Mesendoderm (in vitro differentiated cells): ENCODE measurements at regions not wholly inside any gene's neighbourhood (a gene's known extent, or its start where the extent isn't known, plus 50 kb on each side); places are given as distances from the start of the nearest gene placed in this dataset.

Source experiments
- DNase-seq: peaks from one replicate; pipeline ENCODE4 v3.0.0; 2013
- H2AK5ac ChIP-seq: 2 replicates; pipeline ENCODE4 v1.6.1; 2013; ENCODE audit warnings: low read length, inconsistent platforms
- H2BK120ac ChIP-seq: 2 replicates; pipeline ENCODE4 v1.6.1; 2013; ENCODE audit warnings: low read depth, mild to moderate bottlenecking, low read length, moderate library complexity, mixed read lengths
- H2BK15ac ChIP-seq: replicated peaks from 2 replicates; pipeline ENCODE4 v1.6.1; 2013; ENCODE audit warnings: low read depth, mild to moderate bottlenecking, moderate library complexity
- H2BK5ac ChIP-seq: 2 replicates; pipeline ENCODE4 v1.6.1; 2013; ENCODE audit warnings: low read length, inconsistent platforms
- H3K18ac ChIP-seq: 2 replicates; pipeline ENCODE4 v1.6.1; 2013; ENCODE audit warnings: mild to moderate bottlenecking, low read length, mixed read lengths
- H3K23ac ChIP-seq: one replicate; pipeline ENCODE4 v1.6.1; 2013; ENCODE audit warnings: low read length
- H3K27ac ChIP-seq: 2 replicates; pipeline ENCODE4 v1.5.1; 2013; ENCODE audit warnings: low read depth, mild to moderate bottlenecking, inconsistent platforms, low read length, moderate library complexity
- H3K27me3 ChIP-seq: 2 replicates; pipeline ENCODE4 v1.6.1; 2013; ENCODE audit warnings: low read length, control low read depth, mild to moderate bottlenecking, inconsistent platforms; ENCODE audit not compliant: insufficient read depth, poor library complexity
- H3K36me3 ChIP-seq: 2 replicates; pipeline ENCODE4 v1.6.1; 2013; ENCODE audit warnings: low read length, inconsistent platforms; ENCODE audit not compliant: control insufficient read depth, insufficient read depth
- H3K4ac ChIP-seq: one replicate; pipeline ENCODE4 v1.6.1; 2013; ENCODE audit warnings: low read depth, mild to moderate bottlenecking, low read length, moderate library complexity
- H3K4me1 ChIP-seq: 2 replicates; pipeline ENCODE4 v1.6.1; 2013; ENCODE audit warnings: low read depth, low read length, inconsistent platforms; ENCODE audit not compliant: control insufficient read depth
- H3K4me2 ChIP-seq: 2 replicates; pipeline ENCODE4 v1.6.1; 2013; ENCODE audit warnings: low read length
- H3K4me3 ChIP-seq: 2 replicates; pipeline ENCODE4 v1.5.1; 2013; ENCODE audit warnings: mild to moderate bottlenecking, low read length
- H3K56ac ChIP-seq: one replicate; pipeline ENCODE4 v1.6.1; 2013; ENCODE audit warnings: low read length
- H3K79me1 ChIP-seq: 2 replicates; pipeline ENCODE4 v1.6.1; 2013; ENCODE audit warnings: low read length, inconsistent platforms
- H3K79me2 ChIP-seq: 2 replicates; pipeline ENCODE4 v1.6.1; 2013; ENCODE audit warnings: mild to moderate bottlenecking, low read length; ENCODE audit not compliant: control insufficient read depth, insufficient read depth
- H3K9ac ChIP-seq: 2 replicates; pipeline ENCODE4 v1.6.1; 2013; ENCODE audit warnings: low read length, inconsistent platforms
- H4K5ac ChIP-seq: one replicate; pipeline ENCODE4 v1.6.1; 2013; ENCODE audit warnings: low read length
- H4K8ac ChIP-seq: one replicate; pipeline ENCODE4 v1.6.1; 2013; ENCODE audit warnings: low read depth, mild to moderate bottlenecking, control low read depth, low read length, moderate library complexity
- WGBS: extraction: QIAGEN DNeasy Blood & Tissue Kit; methylation state at CpG from one replicate; pipeline ENCODE4 v1.1.7; 2013; ENCODE audit warnings: low lambda C conversion rate, missing lambda C conversion rate; ENCODE audit not compliant: insufficient coverage; ENCODE audit errors: extremely low coverage; 5-methylcytosine and 5-hydroxymethylcytosine counted together

DNA sequence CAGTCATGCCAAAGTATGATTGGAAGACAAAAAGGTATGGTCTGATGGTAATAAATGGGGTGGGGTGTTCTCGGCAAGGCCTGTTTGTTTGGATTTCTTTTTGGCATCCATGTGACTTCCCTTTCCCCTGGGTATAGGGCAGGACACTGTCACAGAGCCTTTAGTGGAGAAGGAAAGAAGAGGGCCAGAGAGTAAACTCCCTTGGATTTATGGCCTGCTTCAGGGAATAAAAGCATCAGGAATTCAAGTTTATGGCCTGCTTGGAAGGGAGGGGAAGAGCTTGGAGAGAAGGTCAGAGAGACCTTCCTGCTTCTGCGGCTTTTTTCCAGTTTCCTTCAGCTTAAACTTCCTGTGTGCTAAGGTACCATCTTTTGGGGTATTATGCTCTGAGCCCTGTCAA is 179.4 kb upstream of the ADAMTS9 start:
- Histone ChIP-seq H3K79me2 (no peaks in the 10 kb centered on the region), H3K4me2 (no peak overlapping the region), H3K4ac (no peak overlapping the region), H3K4me3 (no peak overlapping the region), H3K27me3 (no peaks in the 10 kb centered on the region), H2BK5ac (no peak overlapping the region), H4K5ac (no peak overlapping the region), H4K8ac (no peak overlapping the region), H3K56ac (no peak overlapping the region), H2BK120ac (no peak overlapping the region), H3K4me1 (peaks cover 3% of the 10 kb centered on the region), H2AK5ac (no peak overlapping the region), H3K79me1 (no peaks in the 10 kb centered on the region), H3K18ac (no peak overlapping the region), H3K9ac (no peak overlapping the region), H3K23ac (no peak overlapping the region), H2BK15ac (no peak overlapping the region), H3K36me3 (no peaks in the 10 kb centered on the region), H3K27ac (no peak overlapping the region)
- no peak for DNase-seq
- no CpG with 5 or more reads among the region's 2 CpGs for WGBS

DNA sequence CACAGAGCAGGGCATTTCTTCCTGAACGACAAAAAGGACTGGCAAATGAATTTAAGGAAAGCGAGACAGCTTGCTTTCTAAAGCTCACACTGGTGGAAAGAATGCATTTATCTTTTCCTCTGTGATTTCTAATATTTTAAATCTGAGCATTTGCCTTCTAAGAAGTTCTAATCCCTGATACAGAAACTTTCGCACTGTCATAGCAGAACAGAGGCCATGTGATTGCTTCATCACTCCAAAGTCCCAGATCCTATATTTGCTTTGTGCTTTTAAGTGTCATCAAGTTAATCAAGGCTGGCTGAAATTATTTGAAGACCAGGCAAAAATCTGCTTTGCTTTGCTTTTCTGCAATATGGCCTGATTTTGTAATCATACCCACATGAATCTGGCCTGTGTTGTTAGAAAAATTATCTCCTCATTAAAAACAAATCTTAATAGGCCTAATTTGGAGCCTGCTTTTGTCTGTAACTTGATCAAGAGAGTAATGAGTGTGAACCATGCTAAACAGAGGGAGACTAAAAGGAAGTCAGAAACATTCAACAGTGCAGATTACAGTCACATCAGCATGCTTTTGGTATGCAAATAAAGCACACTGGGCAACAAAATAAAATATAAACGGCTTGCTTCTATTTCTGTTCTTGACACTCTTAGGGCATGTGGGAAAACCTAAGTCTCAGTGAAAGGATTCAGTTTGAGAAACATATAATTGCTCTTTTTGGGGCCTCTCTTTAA is 178.2 kb upstream of the ADAMTS9 start:
- H3K79me1 ChIP-seq = no peaks in the 10 kb centered on the region
- H3K23ac ChIP-seq = no peak overlapping the region
- no peak overlapping the region for H3K27ac ChIP-seq
- WGBS = no CpG with 5 or more reads among the region's 4 CpGs
- H4K5ac ChIP-seq = no peak overlapping the region
- H3K4me3 ChIP-seq = no peak overlapping the region
- H3K4me1 ChIP-seq = peaks cover 3% of the 10 kb centered on the region
- no peak overlapping the region for H2BK120ac ChIP-seq
- no peaks in the 10 kb centered on the region for H3K79me2 ChIP-seq
- H2AK5ac ChIP-seq = no peak overlapping the region
- DNase-seq = peak; percentile 26
- no peak overlapping the region for H3K4me2 ChIP-seq
- no peak overlapping the region for H2BK15ac ChIP-seq
- no peaks in the 10 kb centered on the region for H3K36me3 ChIP-seq
- H2BK5ac ChIP-seq = no peak overlapping the region
- H3K56ac ChIP-seq = no peak overlapping the region
- H3K4ac ChIP-seq = no peak overlapping the region
- H3K18ac ChIP-seq = peak overlapping the region; percentile 51
- H4K8ac ChIP-seq = no peak overlapping the region
- H3K27me3 ChIP-seq = no peaks in the 10 kb centered on the region
- no peak overlapping the region for H3K9ac ChIP-seq

DNA sequence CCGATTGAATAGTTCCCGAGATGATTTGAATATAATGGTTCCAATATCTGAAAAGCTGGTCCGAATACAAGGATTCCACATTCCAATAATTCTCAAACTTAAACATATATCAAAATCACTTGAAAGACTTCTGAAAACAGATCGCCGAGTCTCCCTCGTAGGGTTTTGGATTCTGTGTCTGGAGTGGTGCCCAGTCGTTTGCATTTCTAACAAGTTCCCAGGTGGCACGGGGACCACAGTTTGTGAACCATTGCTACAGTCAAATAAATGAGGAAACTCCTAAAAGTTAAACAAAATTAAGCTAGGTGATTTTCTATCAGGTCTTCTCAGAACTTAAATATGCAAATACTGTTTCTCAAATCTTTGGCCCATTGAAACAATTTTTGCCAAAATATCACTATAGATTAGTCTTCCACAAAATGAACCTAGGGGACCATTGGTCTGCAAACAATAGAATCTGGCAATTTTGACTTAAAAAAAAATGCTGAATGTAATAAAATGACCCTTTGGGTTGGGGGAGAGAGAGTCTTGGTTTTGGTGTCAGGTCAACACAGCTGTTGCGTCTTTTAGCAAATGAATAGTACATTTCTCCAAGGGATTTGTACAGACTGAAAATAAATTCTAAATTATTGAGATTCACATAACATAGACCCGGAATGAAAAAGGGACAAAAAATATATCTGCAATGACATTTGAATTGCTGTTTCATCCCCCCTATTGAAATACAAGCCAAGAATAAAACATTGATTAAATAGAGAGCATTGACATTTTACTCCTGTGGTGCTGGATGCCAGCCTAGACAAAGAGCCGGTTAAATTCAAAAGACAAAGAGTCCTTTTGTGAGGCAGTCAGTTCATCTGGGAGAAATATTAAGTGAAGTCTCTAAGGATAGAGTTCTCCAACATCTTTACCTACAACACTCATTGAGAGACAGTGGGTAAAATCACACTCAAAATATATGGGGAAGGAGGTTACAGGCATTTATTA is 175.7 kb upstream of the ADAMTS9 start:
- Histone ChIP-seq H2BK15ac (no peak overlapping the region), H4K8ac (no peak overlapping the region), H3K27ac (no peak overlapping the region), H3K9ac (no peak overlapping the region), H3K27me3 (no peaks in the 10 kb centered on the region), H2BK120ac (no peak overlapping the region), H3K4me3 (no peak overlapping the region), H2AK5ac (no peak overlapping the region), H3K79me1 (no peaks in the 10 kb centered on the region), H3K79me2 (no peaks in the 10 kb centered on the region), H3K18ac (no peak overlapping the region), H3K56ac (no peak overlapping the region), H3K4me2 (no peak overlapping the region), H3K4ac (no peak overlapping the region), H3K23ac (no peak overlapping the region), H3K36me3 (no peaks in the 10 kb centered on the region), H2BK5ac (no peak overlapping the region), H3K4me1 (peaks cover 3% of the 10 kb centered on the region), H4K5ac (no peak overlapping the region)
- no CpG with 5 or more reads among the region's 11 CpGs for WGBS
- DNase-seq = no peak

GRCh38 chr3:64861684-64862083 is 173.9 kb upstream of the ADAMTS9 start:
- H2BK5ac ChIP-seq = no peak overlapping the region
- peaks cover 3% of the 10 kb centered on the region for H3K4me1 ChIP-seq
- no peak overlapping the region for H3K56ac ChIP-seq
- no peak overlapping the region for H2BK15ac ChIP-seq
- H3K79me2 ChIP-seq = no peaks in the 10 kb centered on the region
- H3K4me2 ChIP-seq = no peak overlapping the region
- H3K27ac ChIP-seq = no peak overlapping the region
- H2AK5ac ChIP-seq = no peak overlapping the region
- no peak overlapping the region for H3K9ac ChIP-seq
- H3K18ac ChIP-seq = no peak overlapping the region
- no peaks in the 10 kb centered on the region for H3K79me1 ChIP-seq
- H4K8ac ChIP-seq = no peak overlapping the region
- no peak overlapping the region for H3K4ac ChIP-seq
- no peak overlapping the region for H2BK120ac ChIP-seq
- DNase-seq = no peak
- H4K5ac ChIP-seq = no peak overlapping the region
- H3K4me3 ChIP-seq = no peak overlapping the region
- no peak overlapping the region for H3K23ac ChIP-seq
- WGBS = no CpG with 5 or more reads among the region's 3 CpGs
- H3K27me3 ChIP-seq = no peaks in the 10 kb centered on the region
- H3K36me3 ChIP-seq = no peaks in the 10 kb centered on the region

DNA sequence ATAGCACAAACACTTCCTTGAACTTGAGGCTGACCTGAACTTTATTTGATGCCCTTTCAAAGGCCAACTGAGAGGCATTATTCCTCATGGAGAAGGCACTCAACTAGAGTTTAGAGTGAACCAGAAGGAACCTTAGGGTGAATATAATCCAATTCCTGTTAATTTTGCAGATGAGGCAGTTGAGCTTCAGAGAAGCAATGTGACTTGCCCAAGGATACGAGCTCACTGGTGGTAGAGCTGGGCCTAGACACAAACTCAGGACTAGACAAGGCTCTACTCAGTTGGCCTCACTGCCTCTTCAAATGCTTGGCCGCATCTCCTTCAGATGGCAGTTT is 172.7 kb upstream of the ADAMTS9 start:
- no peak overlapping the region for H2BK15ac ChIP-seq
- H3K4me1 ChIP-seq = no peaks in the 10 kb centered on the region
- H3K4me2 ChIP-seq = no peak overlapping the region
- H3K79me2 ChIP-seq = no peaks in the 10 kb centered on the region
- H3K27ac ChIP-seq = no peak overlapping the region
- no peak overlapping the region for H4K8ac ChIP-seq
- no peaks in the 10 kb centered on the region for H3K27me3 ChIP-seq
- no peak overlapping the region for H4K5ac ChIP-seq
- H3K4ac ChIP-seq = no peak overlapping the region
- no peak overlapping the region for H3K4me3 ChIP-seq
- H2BK5ac ChIP-seq = no peak overlapping the region
- H3K23ac ChIP-seq = no peak overlapping the region
- H3K56ac ChIP-seq = no peak overlapping the region
- no CpG with 5 or more reads among the region's 2 CpGs for WGBS
- DNase-seq = no peak
- H3K9ac ChIP-seq = no peak overlapping the region
- H3K18ac ChIP-seq = no peak overlapping the region
- no peaks in the 10 kb centered on the region for H3K79me1 ChIP-seq
- H2BK120ac ChIP-seq = no peak overlapping the region
- no peaks in the 10 kb centered on the region for H3K36me3 ChIP-seq
- H2AK5ac ChIP-seq = no peak overlapping the region
